ENCODE measurements at regions not wholly inside any gene's neighbourhood (a gene's known extent, or its start where the extent isn't known, plus 50 kb on each side); places are given as distances from the start of the nearest gene placed in this dataset.

DNA sequence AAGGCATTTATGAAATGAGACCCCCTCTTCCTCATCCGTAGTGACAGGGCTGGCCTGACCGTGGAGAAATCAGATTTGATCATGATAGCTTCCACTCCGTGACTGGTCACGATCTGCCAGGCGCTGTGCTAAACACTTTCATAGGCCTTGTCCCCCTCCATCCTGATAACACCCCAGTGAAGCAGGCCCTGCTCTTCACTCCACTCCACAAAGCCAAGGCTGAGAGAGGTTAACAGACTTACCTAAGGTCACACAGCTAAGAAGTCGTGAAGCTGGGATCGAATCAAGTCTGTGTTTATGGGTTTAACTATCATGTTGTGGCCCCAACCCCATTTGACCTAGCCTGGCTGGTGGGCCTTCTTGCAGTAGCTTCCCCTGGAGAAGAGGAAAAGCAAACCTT lies 53.3 kb upstream of the IL17B start:
- intact Hi-C loops (cut with DNase I) = loop anchor here in 7 of 10 donors (1.0 to 10.0 kb wide), 8 partner anchors 50 to 168 kb away; partner anchors contain the start of gene AFAP1L1 (in 1 of the 7)
- Histone ChIP-seq H3K4me3 (no peak overlapping the region), H3K36me3 (peaks cover 0 to 36% (median 26%) of the 10 kb centered on the region in 9 donors), H3K27me3 (no peaks in the 10 kb centered on the region), H3K4me1 (peaks cover 7 to 66% (median 33%) of the 10 kb centered on the region in 12 donors), H3K9me3 (no peaks in the 10 kb centered on the region), H3K27ac (peak overlapping the region in 9 of 12 donors; percentile 27 to 97 (median 60))
- TF ChIP-seq, protein P1, sequence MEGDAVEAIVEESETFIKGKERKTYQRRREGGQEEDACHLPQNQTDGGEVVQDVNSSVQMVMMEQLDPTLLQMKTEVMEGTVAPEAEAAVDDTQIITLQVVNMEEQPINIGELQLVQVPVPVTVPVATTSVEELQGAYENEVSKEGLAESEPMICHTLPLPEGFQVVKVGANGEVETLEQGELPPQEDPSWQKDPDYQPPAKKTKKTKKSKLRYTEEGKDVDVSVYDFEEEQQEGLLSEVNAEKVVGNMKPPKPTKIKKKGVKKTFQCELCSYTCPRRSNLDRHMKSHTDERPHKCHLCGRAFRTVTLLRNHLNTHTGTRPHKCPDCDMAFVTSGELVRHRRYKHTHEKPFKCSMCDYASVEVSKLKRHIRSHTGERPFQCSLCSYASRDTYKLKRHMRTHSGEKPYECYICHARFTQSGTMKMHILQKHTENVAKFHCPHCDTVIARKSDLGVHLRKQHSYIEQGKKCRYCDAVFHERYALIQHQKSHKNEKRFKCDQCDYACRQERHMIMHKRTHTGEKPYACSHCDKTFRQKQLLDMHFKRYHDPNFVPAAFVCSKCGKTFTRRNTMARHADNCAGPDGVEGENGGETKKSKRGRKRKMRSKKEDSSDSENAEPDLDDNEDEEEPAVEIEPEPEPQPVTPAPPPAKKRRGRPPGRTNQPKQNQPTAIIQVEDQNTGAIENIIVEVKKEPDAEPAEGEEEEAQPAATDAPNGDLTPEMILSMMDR (IDR thresholded peaks at IDR 0.05) = no peak
- no peak for TF ChIP-seq POLR2A (IDR thresholded peaks at IDR 0.05)
- ATAC-seq = peak in 2 of 4 donors; percentile 1
- 63 to 64% (median 63%) methylated on average over 7 of the region's 7 CpGs for WGBS, 4 donors
- no peak for DNase-seq

DNA sequence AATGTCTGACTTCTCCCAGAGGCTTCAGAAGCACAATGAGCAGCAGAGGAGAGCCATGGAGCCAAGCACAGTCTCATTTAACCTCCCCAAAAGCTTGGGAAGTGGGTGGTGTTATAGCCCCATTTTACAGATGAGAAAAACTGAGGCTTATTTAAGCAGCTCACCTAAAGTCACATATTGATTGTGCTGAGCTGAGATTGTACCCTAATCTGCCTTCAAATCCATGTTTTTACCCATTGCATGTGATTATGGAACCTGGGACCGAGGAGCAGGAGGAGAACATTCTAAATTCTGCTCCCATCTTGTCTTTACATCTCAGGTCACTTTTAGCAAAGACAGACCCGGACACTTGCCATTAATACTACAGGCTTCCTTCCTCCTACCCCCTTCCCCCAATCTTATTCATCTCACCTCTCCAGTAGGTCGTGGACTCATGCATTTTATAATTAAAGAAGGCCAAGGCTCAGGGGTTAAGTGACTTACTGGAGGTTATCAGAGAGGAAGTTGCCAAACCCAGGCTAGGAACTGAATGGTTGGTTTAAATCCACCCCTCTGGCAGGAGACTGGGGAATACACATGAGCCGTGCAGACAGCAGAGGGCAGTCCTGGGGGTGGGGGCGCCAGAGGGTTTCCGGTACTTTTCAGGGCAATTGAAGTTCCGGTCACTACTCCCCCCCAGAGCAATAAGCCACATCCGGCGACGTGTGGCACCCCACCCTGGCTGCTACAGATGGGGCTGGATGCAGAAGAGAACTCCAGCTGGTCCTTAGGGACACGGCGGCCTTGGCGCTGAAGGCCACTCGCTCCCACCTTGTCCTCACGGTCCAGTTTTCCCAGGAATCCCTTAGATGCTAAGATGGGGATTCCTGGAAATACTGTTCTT lies 51.0 kb upstream of the IL17B start:
- TF ChIP-seq, protein P1 (IDR thresholded peaks at IDR 0.05) = peak in 8 of 12 donors; percentile 17 to 51 (median 32)
- TF ChIP-seq POLR2A (IDR thresholded peaks at IDR 0.05) = no peak
- Histone ChIP-seq H3K4me1 (peaks cover 5 to 72% (median 38%) of the 10 kb centered on the region in 12 donors), H3K4me3 (peak overlapping the region in 3 of 12 donors; percentile 17 to 26 (median 26)), H3K27ac (peak overlapping the region; percentile 68 to 97 (median 84)), H3K27me3 (no peaks in the 10 kb centered on the region), H3K9me3 (no peaks in the 10 kb centered on the region), H3K36me3 (peaks cover 0 to 58% (median 34%) of the 10 kb centered on the region in 9 donors)
- WGBS, 4 donors = 29 to 39% (median 34%) methylated on average over 8 to 15 of the region's 15 CpGs
- ATAC-seq = peak; percentile 13 to 57 (median 39)
- intact Hi-C loops (cut with DNase I) = loop anchor here in 7 of 10 donors (1.0 to 10.0 kb wide), 8 partner anchors 47 to 165 kb away; partner anchors contain the start of gene AFAP1L1 (in 1 of the 7)
- peak in 4 of 5 donors; percentile 70 to 86 (median 76) for DNase-seq

MicroRNAs in the stretch of these regions (microRNA counts, 767-probe panel; counts per million panel counts)
- microRNA hsa-miR-145-5p = 5,564 to 5,861 counts per million in 2 donors

Small RNA genes lying in the stretch of these regions (microRNA-seq; reads per million reads assigned to microRNA genes)
- gene MIR145 = 2,826 to 6,112 (median 3,011) reads per million in 4 donors
